Loucy (cell line): ENCODE measurements at regions not wholly inside any gene's neighbourhood (a gene's known extent, or its start where the extent isn't known, plus 50 kb on each side); places are given as distances from the start of the nearest gene placed in this dataset.

Experiments used
- CTCF ChIP-seq: fragments of 200-600 bp; sonication (generic); conservative IDR thresholded peaks from 2 replicates; pipeline ENCODE4 v1.5.1; 2014; ENCODE audit warnings: mild to moderate bottlenecking, antibody characterized with exemption, low read length
- EZH2phosphoT487 ChIP-seq: fragments of 200-600 bp; IDR thresholded peaks from 2 replicates; pipeline ENCODE4 v1.6.1; 2018; ENCODE audit warnings: antibody characterized with exemption, mild to moderate bottlenecking, moderate library complexity, borderline replicate concordance

- TF ChIP-seq CTCF (no peak), EZH2phosphoT487 (no peak)
Observed at GRCh38 chrX:38868321-38868720, 67.1 kb downstream of the MID1IP1 start.
